HepG2 (cell line): ENCODE measurements at regions not wholly inside any gene's neighbourhood (a gene's known extent, or its start where the extent isn't known, plus 50 kb on each side); places are given as distances from the start of the nearest gene placed in this dataset.

Experiments
- ATF5 ChIP-seq: sonication (generic); formaldehyde crosslinking; IDR thresholded peaks from 2 replicates; pipeline ENCODE4 v1.4.0; 2020; ENCODE audit warnings: mild to moderate bottlenecking, low read depth, missing genetic modification reagents
- FOXP1 ChIP-seq, 2 experiments: fragments of 450-650 bp in 1 of 2; IDR thresholded peaks; 2 replicates each; pipeline ENCODE4 v1.6.1; 2017 to 2018; ENCODE audit warnings: antibody characterized with exemption in 1 of 2
- HCFC1 ChIP-seq: fragments of 150-350 bp; IDR thresholded peaks from 2 replicates; pipeline ENCODE4 v1.6.1; 2014; ENCODE audit warnings: low read depth, low read length
- HMGA1 ChIP-seq: sonication (generic); formaldehyde crosslinking; conservative IDR thresholded peaks from 2 replicates; pipeline ENCODE4 v1.4.0; 2020; ENCODE audit warnings: missing genetic modification reagents
- HNRNPLL ChIP-seq: fragments of 200-400 bp; formaldehyde crosslinking; IDR thresholded peaks from 2 replicates; pipeline ENCODE4 v1.6.1; 2017; ENCODE audit warnings: mild to moderate bottlenecking, low read depth, low read length; ENCODE audit not compliant: poor library complexity, severe bottlenecking
- NFE2L2 ChIP-seq: fragments of 150-350 bp; IDR thresholded peaks from 2 replicates; pipeline ENCODE4 v1.6.1; 2014; ENCODE audit warnings: low read length
- POLR2AphosphoS5 ChIP-seq: IDR thresholded peaks from 2 replicates; pipeline ENCODE4 v1.6.1; 2012; ENCODE audit warnings: low read depth, low read length
- ZBTB7B ChIP-seq: sonication (generic); formaldehyde crosslinking; IDR thresholded peaks from 2 replicates; pipeline ENCODE4 v1.4.0; 2020; ENCODE audit warnings: missing genetic modification reagents
- ZFP91 ChIP-seq: sonication (generic); formaldehyde crosslinking; IDR thresholded peaks from 2 replicates; pipeline ENCODE4 v1.9.0; 2022; ENCODE audit warnings: missing genetic modification reagents, mild to moderate bottlenecking, borderline replicate concordance
- ZNF720 ChIP-seq: sonication (generic); formaldehyde crosslinking; IDR thresholded peaks from 2 replicates; pipeline ENCODE4 v1.4.0; 2020; ENCODE audit warnings: missing genetic modification reagents
- TF ChIP-seq, protein P1 (sequence below): sonication (generic); formaldehyde crosslinking; IDR thresholded peaks from 2 replicates; pipeline ENCODE4 v1.5.0; 2020; ENCODE audit warnings: mild to moderate bottlenecking, missing genetic modification reagents, moderate library complexity
- TF ChIP-seq, protein P2 (sequence below): sonication (generic); formaldehyde crosslinking; IDR thresholded peaks from 2 replicates; pipeline ENCODE4 v1.4.0; 2020; ENCODE audit warnings: low read depth, mild to moderate bottlenecking, missing genetic modification reagents

GRCh38 chr3:30535525-30535924 lies 70.9 kb upstream of the TGFBR2 start:
- no peak for TF ChIP-seq ZBTB7B (CRISPR knock-in tag)
- no peak for TF ChIP-seq ZFP91
- no peak for TF ChIP-seq NFE2L2
- no peak for TF ChIP-seq ATF5 (CRISPR knock-in tag)
- no peak for TF ChIP-seq POLR2AphosphoS5
- TF ChIP-seq, protein P1, sequence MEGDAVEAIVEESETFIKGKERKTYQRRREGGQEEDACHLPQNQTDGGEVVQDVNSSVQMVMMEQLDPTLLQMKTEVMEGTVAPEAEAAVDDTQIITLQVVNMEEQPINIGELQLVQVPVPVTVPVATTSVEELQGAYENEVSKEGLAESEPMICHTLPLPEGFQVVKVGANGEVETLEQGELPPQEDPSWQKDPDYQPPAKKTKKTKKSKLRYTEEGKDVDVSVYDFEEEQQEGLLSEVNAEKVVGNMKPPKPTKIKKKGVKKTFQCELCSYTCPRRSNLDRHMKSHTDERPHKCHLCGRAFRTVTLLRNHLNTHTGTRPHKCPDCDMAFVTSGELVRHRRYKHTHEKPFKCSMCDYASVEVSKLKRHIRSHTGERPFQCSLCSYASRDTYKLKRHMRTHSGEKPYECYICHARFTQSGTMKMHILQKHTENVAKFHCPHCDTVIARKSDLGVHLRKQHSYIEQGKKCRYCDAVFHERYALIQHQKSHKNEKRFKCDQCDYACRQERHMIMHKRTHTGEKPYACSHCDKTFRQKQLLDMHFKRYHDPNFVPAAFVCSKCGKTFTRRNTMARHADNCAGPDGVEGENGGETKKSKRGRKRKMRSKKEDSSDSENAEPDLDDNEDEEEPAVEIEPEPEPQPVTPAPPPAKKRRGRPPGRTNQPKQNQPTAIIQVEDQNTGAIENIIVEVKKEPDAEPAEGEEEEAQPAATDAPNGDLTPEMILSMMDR (CRISPR knock-in tag), result no peak
- no peak for TF ChIP-seq ZNF720 (CRISPR knock-in tag)
- TF ChIP-seq, protein P2, sequence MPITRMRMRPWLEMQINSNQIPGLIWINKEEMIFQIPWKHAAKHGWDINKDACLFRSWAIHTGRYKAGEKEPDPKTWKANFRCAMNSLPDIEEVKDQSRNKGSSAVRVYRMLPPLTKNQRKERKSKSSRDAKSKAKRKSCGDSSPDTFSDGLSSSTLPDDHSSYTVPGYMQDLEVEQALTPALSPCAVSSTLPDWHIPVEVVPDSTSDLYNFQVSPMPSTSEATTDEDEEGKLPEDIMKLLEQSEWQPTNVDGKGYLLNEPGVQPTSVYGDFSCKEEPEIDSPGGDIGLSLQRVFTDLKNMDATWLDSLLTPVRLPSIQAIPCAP, result no peak
- TF ChIP-seq HCFC1, result no peak
- TF ChIP-seq HNRNPLL, result no peak
- TF ChIP-seq FOXP1 (IDR thresholded peaks at IDR 0.05), result no peak
- TF ChIP-seq FOXP1 (CRISPR knock-in tag; IDR thresholded peaks at IDR 0.05), result no peak
- TF ChIP-seq HMGA1, result no peak
